Glutamatergic neuron (in vitro differentiated cells): ENCODE measurements at regions not wholly inside any gene's neighbourhood (a gene's known extent, or its start where the extent isn't known, plus 50 kb on each side); places are given as distances from the start of the nearest gene placed in this dataset.

Experiments
- DNase-seq: peaks from one replicate; pipeline ENCODE4 v3.0.0; 2022
- H3K27ac Mint-ChIP-seq: one replicate; pipeline ENCODE4 v1.8.0; 2020; ENCODE audit warnings: mild to moderate bottlenecking, mixed read lengths, inconsistent platforms; ENCODE audit not compliant: unreplicated experiment
- H3K27me3 Mint-ChIP-seq: one replicate; pipeline ENCODE4 v1.8.0; 2020; ENCODE audit warnings: mild to moderate bottlenecking, moderate library complexity, mixed read lengths, inconsistent platforms; ENCODE audit not compliant: unreplicated experiment
- H3K36me3 Mint-ChIP-seq: one replicate; pipeline ENCODE4 v1.8.0; 2020; ENCODE audit warnings: mild to moderate bottlenecking, mixed read lengths, inconsistent platforms; ENCODE audit not compliant: unreplicated experiment
- H3K4me1 Mint-ChIP-seq: one replicate; pipeline ENCODE4 v1.8.0; 2020; ENCODE audit warnings: mild to moderate bottlenecking, low read depth, mixed read lengths, inconsistent platforms; ENCODE audit not compliant: unreplicated experiment
- H3K4me3 Mint-ChIP-seq: one replicate; pipeline ENCODE4 v1.8.0; 2020; ENCODE audit warnings: mild to moderate bottlenecking, mixed read lengths, inconsistent platforms; ENCODE audit not compliant: unreplicated experiment
- H3K9me3 Mint-ChIP-seq: one replicate; pipeline ENCODE4 v1.8.0; 2020; ENCODE audit warnings: mild to moderate bottlenecking, moderate library complexity, mixed read lengths, inconsistent platforms; ENCODE audit not compliant: unreplicated experiment
- TF ChIP-seq, protein P1 (sequence below): fragments of 200-600 bp; sonication (generic); IDR thresholded peaks from one replicate; pipeline ENCODE4 v1.5.0; 2021; ENCODE audit not compliant: partially characterized antibody, unreplicated experiment

- H3K27ac Mint-ChIP-seq: no peak overlapping the region
- TF ChIP-seq, protein P1, sequence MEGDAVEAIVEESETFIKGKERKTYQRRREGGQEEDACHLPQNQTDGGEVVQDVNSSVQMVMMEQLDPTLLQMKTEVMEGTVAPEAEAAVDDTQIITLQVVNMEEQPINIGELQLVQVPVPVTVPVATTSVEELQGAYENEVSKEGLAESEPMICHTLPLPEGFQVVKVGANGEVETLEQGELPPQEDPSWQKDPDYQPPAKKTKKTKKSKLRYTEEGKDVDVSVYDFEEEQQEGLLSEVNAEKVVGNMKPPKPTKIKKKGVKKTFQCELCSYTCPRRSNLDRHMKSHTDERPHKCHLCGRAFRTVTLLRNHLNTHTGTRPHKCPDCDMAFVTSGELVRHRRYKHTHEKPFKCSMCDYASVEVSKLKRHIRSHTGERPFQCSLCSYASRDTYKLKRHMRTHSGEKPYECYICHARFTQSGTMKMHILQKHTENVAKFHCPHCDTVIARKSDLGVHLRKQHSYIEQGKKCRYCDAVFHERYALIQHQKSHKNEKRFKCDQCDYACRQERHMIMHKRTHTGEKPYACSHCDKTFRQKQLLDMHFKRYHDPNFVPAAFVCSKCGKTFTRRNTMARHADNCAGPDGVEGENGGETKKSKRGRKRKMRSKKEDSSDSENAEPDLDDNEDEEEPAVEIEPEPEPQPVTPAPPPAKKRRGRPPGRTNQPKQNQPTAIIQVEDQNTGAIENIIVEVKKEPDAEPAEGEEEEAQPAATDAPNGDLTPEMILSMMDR: no peak
- no peaks in the 10 kb centered on the region for H3K27me3 Mint-ChIP-seq
- no peaks in the 10 kb centered on the region for H3K36me3 Mint-ChIP-seq
- no peaks in the 10 kb centered on the region for H3K9me3 Mint-ChIP-seq
- DNase-seq: no peak
- peaks cover 10% of the 10 kb centered on the region for H3K4me1 Mint-ChIP-seq
- H3K4me3 Mint-ChIP-seq: no peak overlapping the region
These were observed 669.0 kb upstream of the CDH7 start for GRCh38 chr18:65081786-65082185.

DNA sequence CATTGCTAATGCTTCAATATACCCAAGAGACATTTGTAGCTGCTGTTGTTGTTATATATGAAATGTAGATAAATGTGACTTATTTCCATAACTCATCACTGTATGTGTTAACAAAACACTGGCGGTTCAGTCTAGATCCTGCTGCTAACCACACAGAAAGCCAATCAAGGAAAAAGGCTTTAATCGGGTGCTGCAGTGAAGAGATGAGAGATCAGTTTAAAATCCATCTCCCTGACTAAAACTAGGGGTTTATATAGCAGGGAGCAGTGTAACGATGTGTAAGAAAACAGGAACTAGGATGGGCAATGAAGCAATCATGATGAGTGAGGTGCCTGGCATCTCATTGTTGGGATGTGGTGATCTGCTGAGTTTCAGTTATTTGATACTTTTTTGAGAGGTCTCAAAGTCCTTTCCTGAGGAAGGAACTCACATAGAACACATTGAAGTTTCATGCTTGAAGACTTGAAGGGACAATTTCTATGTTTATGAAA is 677.7 kb upstream of the CDH7 start:
- Mint-ChIP-seq H3K9me3 (peaks cover 4% of the 10 kb centered on the region), H3K27me3 (no peaks in the 10 kb centered on the region), H3K27ac (no peak overlapping the region), H3K4me3 (no peak overlapping the region), H3K4me1 (peaks cover 1% of the 10 kb centered on the region), H3K36me3 (peaks cover 10% of the 10 kb centered on the region)
- no peak for DNase-seq
- TF ChIP-seq, protein P1: no peak

- Mint-ChIP-seq H3K27ac (no peak overlapping the region), H3K4me1 (peaks cover 7% of the 10 kb centered on the region), H3K9me3 (no peaks in the 10 kb centered on the region), H3K27me3 (no peaks in the 10 kb centered on the region), H3K36me3 (no peaks in the 10 kb centered on the region), H3K4me3 (no peak overlapping the region)
- no peak for DNase-seq
- TF ChIP-seq, protein P1: no peak
These were observed 693.3 kb upstream of the CDH7 start for GRCh38 chr18:65057439-65058083.

- no peaks in the 10 kb centered on the region for H3K27me3 Mint-ChIP-seq
- H3K9me3 Mint-ChIP-seq: no peaks in the 10 kb centered on the region
- H3K4me3 Mint-ChIP-seq: no peak overlapping the region
- H3K36me3 Mint-ChIP-seq: no peaks in the 10 kb centered on the region
- TF ChIP-seq, protein P1: no peak
- peaks cover 7% of the 10 kb centered on the region for H3K4me1 Mint-ChIP-seq
- no peak overlapping the region for H3K27ac Mint-ChIP-seq
- DNase-seq: no peak
These were observed 694.2 kb upstream of the CDH7 start for GRCh38 chr18:65056575-65056974.

GRCh38 chr18:65049586-65049985 is 701.2 kb upstream of the CDH7 start:
- H3K4me3 Mint-ChIP-seq: no peak overlapping the region
- H3K27ac Mint-ChIP-seq: no peak overlapping the region
- peaks cover 13% of the 10 kb centered on the region for H3K4me1 Mint-ChIP-seq
- no peaks in the 10 kb centered on the region for H3K36me3 Mint-ChIP-seq
- DNase-seq: no peak
- no peaks in the 10 kb centered on the region for H3K27me3 Mint-ChIP-seq
- H3K9me3 Mint-ChIP-seq: no peaks in the 10 kb centered on the region
- TF ChIP-seq, protein P1: no peak
